Fibroblast of pulmonary artery (primary cell): ENCODE measurements at regions not wholly inside any gene's neighbourhood (a gene's known extent, or its start where the extent isn't known, plus 50 kb on each side); places are given as distances from the start of the nearest gene placed in this dataset.

ENCODE experiments used
- DNase-seq: peaks from one replicate; pipeline ENCODE4 v3.0.0-alpha.2; 2010; ENCODE audit warnings: low read depth
- H3K4me3 ChIP-seq: replicated peaks from 2 replicates; pipeline ENCODE4 v1.5.1; 2011; ENCODE audit warnings: low read depth, mild to moderate bottlenecking, control low read depth, low read length, moderate library complexity
- TF ChIP-seq, protein P1 (sequence below): IDR thresholded peaks from 2 replicates; pipeline ENCODE4 v1.5.1; 2011; ENCODE audit warnings: mild to moderate bottlenecking, control low read depth, low read length, inconsistent platforms; ENCODE audit errors: missing control alignments

DNA sequence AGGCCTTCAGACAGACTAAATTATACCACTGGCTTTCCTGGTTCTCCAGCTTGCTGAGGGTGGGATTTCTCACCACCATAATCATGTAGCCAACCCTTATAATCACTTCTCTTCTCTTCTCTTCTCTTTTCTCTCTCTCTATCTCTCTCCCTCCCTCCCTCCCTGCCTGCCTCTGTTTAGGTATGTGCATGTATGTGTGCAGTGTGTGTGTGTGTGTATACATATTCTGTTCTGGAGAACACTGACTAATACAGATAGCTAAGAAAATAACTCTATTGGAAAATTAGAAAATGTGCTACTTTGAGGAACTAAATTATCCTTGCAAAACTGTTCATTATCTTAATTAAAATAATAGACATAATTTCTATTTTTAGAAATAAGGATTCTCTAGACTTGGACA is 118.6 kb upstream of the GADL1 start:
- H3K4me3 ChIP-seq, result no peak overlapping the region
- no peak for DNase-seq
- TF ChIP-seq, protein P1, sequence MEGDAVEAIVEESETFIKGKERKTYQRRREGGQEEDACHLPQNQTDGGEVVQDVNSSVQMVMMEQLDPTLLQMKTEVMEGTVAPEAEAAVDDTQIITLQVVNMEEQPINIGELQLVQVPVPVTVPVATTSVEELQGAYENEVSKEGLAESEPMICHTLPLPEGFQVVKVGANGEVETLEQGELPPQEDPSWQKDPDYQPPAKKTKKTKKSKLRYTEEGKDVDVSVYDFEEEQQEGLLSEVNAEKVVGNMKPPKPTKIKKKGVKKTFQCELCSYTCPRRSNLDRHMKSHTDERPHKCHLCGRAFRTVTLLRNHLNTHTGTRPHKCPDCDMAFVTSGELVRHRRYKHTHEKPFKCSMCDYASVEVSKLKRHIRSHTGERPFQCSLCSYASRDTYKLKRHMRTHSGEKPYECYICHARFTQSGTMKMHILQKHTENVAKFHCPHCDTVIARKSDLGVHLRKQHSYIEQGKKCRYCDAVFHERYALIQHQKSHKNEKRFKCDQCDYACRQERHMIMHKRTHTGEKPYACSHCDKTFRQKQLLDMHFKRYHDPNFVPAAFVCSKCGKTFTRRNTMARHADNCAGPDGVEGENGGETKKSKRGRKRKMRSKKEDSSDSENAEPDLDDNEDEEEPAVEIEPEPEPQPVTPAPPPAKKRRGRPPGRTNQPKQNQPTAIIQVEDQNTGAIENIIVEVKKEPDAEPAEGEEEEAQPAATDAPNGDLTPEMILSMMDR, result no peak

DNA sequence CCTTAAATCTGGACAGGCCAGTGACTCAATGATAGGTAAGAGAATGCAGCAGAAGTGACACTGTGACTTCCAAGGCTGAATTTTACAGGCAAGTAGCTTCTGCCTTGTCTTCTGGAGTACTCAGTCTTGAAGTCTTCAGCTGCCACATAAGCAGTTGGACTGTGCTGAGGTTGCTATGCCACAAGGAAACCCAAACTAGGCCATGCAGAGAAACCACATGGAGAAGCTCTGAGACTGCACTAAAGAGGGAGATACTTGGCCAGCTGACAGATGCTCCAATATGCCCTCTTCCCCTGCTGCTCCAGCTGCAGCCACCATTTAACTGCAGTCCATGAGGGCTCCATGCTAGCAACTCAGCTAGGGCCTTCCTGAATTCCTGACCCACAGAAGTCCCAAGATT is 119.4 kb upstream of the GADL1 start:
- H3K4me3 ChIP-seq, result no peak overlapping the region
- TF ChIP-seq, protein P1, result no peak
- no peak for DNase-seq

DNA sequence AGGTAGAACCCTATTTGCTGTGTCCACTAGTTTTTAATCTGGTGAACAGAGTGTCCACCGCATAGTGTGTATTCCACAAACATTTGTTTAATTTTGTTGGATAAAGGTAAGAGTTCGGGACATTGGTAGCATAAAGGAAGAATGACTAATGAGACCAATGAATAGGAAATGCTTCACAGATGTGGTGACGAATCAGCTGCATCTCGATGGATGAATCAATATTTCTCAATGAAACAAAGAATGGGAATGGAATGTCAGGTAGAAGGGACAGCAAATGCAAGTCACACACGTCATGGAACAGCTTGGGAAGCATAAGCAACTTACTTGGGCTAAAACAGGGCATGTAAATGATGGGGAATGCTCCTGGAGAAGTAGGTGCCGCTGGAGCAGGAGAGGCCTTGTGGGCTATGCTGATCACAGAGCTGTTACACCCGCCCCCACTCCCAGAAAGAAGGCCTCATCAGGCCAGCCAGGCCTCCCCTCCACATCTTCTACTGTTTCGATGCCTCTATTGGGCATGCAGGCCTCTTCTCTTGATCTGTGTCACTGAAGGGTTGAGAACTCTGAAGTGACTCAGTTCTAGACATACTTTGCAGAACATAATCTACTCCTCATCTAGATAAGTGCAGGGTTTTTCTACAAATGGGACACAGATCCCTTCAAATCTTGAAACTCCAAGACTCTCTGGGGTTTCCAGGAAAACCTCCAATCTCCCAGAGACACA is 120.0 kb upstream of the GADL1 start:
- DNase-seq, result peak; percentile 56
- TF ChIP-seq, protein P1, result no peak
- no peak overlapping the region for H3K4me3 ChIP-seq

DNA sequence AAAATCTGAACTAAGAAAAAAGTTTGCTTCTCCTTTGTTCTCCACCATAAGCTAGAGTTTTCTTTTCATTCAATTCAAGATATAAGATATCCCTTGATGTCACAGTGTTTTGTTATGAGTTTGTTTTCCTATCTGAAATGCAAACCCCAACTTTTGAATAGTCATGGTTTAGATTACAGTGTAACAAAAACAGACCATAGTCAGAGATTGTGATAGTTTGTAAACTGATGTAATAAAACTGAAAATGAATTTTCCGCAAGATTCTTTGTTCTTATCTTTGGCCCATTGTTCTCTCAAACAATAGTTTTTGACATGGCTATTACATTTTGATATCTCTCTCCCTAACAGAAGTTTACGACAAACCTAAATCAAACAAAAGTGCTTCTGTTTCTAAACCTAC is 121.7 kb upstream of the GADL1 start:
- TF ChIP-seq, protein P1, result no peak
- no peak overlapping the region for H3K4me3 ChIP-seq
- DNase-seq, result peak; percentile 77

DNA sequence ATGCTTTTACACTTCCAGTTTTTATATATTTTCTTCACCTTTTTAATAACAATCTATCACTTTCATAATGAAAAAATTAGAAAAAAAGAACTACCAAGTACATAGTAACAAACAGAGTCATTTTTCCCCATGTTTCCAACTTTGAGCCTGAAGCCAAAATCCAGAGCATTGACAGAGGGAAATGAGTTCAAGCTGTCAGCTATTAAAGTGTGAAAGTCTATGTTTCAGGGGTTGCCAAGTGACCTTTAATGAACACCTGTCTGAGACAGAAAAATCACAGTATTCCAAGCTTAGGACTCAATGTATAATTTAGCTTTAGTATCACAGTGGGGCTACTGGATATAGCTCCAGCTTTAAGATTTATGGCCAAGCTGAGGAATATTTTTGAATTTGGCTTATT is 128.3 kb upstream of the GADL1 start:
- no peak overlapping the region for H3K4me3 ChIP-seq
- TF ChIP-seq, protein P1, result no peak
- DNase-seq, result no peak

DNA sequence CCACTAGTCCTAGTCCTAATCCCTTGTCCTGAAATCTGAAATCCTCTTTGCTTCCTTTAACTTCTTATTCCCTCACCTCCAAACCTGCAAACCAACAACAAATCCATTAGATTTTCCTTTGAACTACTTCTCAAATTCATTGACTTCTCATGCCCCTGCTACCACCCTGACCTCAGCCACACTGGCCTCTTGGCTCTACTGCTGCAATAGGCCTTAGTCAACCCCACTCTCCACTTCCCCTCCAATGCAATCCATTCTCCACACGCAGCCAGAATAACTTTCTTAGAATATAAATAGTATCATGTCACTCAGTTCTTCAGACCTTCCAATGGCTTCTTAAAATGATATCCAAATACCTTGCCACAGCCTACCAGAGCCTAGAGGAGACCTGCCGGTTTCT is 131.1 kb upstream of the GADL1 start:
- TF ChIP-seq, protein P1, result no peak
- H3K4me3 ChIP-seq, result no peak overlapping the region
- DNase-seq, result no peak

DNA sequence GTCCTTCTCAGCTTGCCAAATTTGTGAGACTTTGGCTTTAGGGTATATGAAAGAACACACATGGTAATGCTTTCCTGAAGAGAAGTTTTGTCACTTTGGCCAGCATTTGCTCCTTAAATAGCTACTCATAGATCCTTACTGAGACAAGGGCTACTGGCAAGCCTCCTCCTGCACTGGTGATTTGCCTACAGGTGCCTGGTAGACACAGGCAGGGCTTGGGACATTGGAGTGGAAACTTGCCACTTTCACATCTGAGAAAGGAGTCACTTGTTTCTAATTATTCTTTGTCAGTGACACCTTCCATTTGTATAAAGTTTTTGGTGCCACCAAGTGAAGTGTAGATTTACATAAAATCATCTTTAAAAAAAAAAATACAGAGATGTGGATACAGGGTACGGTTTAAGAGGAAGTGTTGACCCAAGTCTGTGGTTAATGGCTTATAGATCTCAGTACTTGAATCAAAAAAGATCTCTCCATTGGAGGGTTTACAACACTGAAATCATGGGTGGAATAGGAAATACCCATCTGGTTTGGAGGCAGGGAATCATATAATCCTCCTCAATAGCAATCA is 132.8 kb upstream of the GADL1 start:
- no peak overlapping the region for H3K4me3 ChIP-seq
- TF ChIP-seq, protein P1, result no peak
- no peak for DNase-seq
